Gastrocnemius medialis (tissue), 4 donors: ENCODE measurements at regions not wholly inside any gene's neighbourhood (a gene's known extent, or its start where the extent isn't known, plus 50 kb on each side); places are given as distances from the start of the nearest gene placed in this dataset.

Source experiments
- POLR2A ChIP-seq, 2 donors: fragments of 450-650 bp; IDR thresholded peaks; one replicate each; pipeline ENCODE4 v1.6.1; 2017; ENCODE audit warnings: antibody characterized with exemption in 2 of 2, mild to moderate bottlenecking in 2 of 2, moderate library complexity in 2 of 2
- TF ChIP-seq, protein P1 (sequence below), 5 experiments: fragments of 450-650 bp in 3 of 5; fragments of 200-600 bp in 2 of 5; sonication (generic) in 2 of 5; IDR thresholded peaks in 4 of 5; conservative IDR thresholded peaks in 1 of 5; 1 replicate in 4 of 5; 2 replicates in 1 of 5; pipeline ENCODE4 v1.5.1; 2016 to 2019; ENCODE audit warnings: antibody characterized with exemption in 5 of 5, mild to moderate bottlenecking in 3 of 5, moderate library complexity in 3 of 5

DNA sequence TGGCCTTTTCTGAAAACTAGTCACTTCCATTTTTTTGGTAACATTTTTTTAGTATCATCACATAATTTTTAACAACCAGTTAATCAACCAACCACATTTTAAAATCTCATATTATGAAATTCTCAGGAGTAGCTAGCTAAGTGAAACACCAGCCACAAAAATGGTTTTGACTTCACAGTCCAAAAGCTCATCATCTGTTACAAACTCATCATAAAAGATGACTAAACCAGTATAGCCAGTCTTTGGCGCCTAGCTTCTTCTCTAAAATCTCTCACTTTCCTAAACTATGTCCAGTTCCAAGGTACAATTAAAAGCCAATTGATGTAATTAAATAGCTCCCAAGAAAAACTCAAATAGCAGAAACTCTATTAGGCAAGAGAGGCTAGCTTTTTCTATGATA is 88.2 kb upstream of the ZNF385D start:
- TF ChIP-seq, protein P1, sequence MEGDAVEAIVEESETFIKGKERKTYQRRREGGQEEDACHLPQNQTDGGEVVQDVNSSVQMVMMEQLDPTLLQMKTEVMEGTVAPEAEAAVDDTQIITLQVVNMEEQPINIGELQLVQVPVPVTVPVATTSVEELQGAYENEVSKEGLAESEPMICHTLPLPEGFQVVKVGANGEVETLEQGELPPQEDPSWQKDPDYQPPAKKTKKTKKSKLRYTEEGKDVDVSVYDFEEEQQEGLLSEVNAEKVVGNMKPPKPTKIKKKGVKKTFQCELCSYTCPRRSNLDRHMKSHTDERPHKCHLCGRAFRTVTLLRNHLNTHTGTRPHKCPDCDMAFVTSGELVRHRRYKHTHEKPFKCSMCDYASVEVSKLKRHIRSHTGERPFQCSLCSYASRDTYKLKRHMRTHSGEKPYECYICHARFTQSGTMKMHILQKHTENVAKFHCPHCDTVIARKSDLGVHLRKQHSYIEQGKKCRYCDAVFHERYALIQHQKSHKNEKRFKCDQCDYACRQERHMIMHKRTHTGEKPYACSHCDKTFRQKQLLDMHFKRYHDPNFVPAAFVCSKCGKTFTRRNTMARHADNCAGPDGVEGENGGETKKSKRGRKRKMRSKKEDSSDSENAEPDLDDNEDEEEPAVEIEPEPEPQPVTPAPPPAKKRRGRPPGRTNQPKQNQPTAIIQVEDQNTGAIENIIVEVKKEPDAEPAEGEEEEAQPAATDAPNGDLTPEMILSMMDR (IDR thresholded peaks at IDR 0.05 in 4 of 5, conservative IDR thresholded peaks at IDR 0.05 in 1 of 5), result no peak
- TF ChIP-seq POLR2A (IDR thresholded peaks at IDR 0.05), result no peak
